KMS-11 (cell line): ENCODE measurements at regions not wholly inside any gene's neighbourhood (a gene's known extent, or its start where the extent isn't known, plus 50 kb on each side); places are given as distances from the start of the nearest gene placed in this dataset.

Experiments used
- H2AFZ ChIP-seq: fragments of 200-600 bp; sonication (generic); 2 replicates; pipeline ENCODE4 v1.6.1; 2016; ENCODE audit warnings: antibody characterized with exemption, mixed run types, low read depth
- H3K27ac ChIP-seq: fragments of 200-600 bp; sonication (generic); 2 replicates; pipeline ENCODE4 v1.6.1; 2016; ENCODE audit warnings: mild to moderate bottlenecking, mixed run types
- H3K27me3 ChIP-seq: fragments of 200-600 bp; sonication (generic); 2 replicates; pipeline ENCODE4 v1.6.1; 2017; ENCODE audit warnings: mild to moderate bottlenecking, low read depth, mixed run types, moderate library complexity; ENCODE audit not compliant: insufficient read depth
- H3K36me3 ChIP-seq: fragments of 200-600 bp; sonication (generic); 2 replicates; pipeline ENCODE4 v1.6.1; 2017; ENCODE audit warnings: mild to moderate bottlenecking, mixed run types; ENCODE audit not compliant: insufficient read depth
- H3K4me1 ChIP-seq: fragments of 200-600 bp; sonication (generic); 2 replicates; pipeline ENCODE4 v1.6.1; 2016; ENCODE audit warnings: mild to moderate bottlenecking, low read depth, mixed run types; ENCODE audit not compliant: poor library complexity, severe bottlenecking
- H3K4me2 ChIP-seq: fragments of 200-600 bp; sonication (generic); 2 replicates; pipeline ENCODE4 v1.7.0; 2016; ENCODE audit warnings: mild to moderate bottlenecking, mixed run types
- H3K4me3 ChIP-seq: fragments of 200-600 bp; sonication (generic); IDR thresholded peaks from 2 replicates; pipeline ENCODE4 v1.6.1; 2017; ENCODE audit warnings: low read depth, low read length, mixed read lengths; ENCODE audit not compliant: insufficient read depth
- H3K79me2 ChIP-seq: fragments of 200-600 bp; sonication (generic); 2 replicates; pipeline ENCODE4 v1.6.1; 2016; ENCODE audit warnings: low read depth, mixed run types; ENCODE audit not compliant: insufficient read depth
- H3K9ac ChIP-seq: fragments of 200-600 bp; sonication (generic); 2 replicates; pipeline ENCODE4 v1.6.1; 2016; ENCODE audit warnings: mild to moderate bottlenecking, mixed run types
- H4K20me1 ChIP-seq: fragments of 200-600 bp; sonication (generic); 2 replicates; pipeline ENCODE4 v1.6.1; 2016; ENCODE audit warnings: mild to moderate bottlenecking, mixed run types; ENCODE audit not compliant: insufficient read depth
- CTCF ChIP-seq: fragments of 200-600 bp; sonication (generic); conservative IDR thresholded peaks from 2 replicates; pipeline ENCODE4 v1.6.1; 2017; ENCODE audit warnings: low read depth, mild to moderate bottlenecking, antibody characterized with exemption, low read length, moderate library complexity, mixed read lengths

- no peak for TF ChIP-seq CTCF
- no peaks in the 10 kb centered on the region for H4K20me1 ChIP-seq
- H2AFZ ChIP-seq: no peak overlapping the region
- no peak overlapping the region for H3K4me2 ChIP-seq
- H3K36me3 ChIP-seq: no peaks in the 10 kb centered on the region
- no peak overlapping the region for H3K27ac ChIP-seq
- no peak overlapping the region for H3K4me3 ChIP-seq
- no peak overlapping the region for H3K9ac ChIP-seq
- H3K27me3 ChIP-seq: no peaks in the 10 kb centered on the region
- no peaks in the 10 kb centered on the region for H3K4me1 ChIP-seq
- no peaks in the 10 kb centered on the region for H3K79me2 ChIP-seq
Measured at GRCh38 chr6:139784222-139784769, 409.8 kb upstream of the CITED2 start.

- Histone ChIP-seq H4K20me1 (no peaks in the 10 kb centered on the region), H3K36me3 (no peaks in the 10 kb centered on the region), H3K79me2 (no peaks in the 10 kb centered on the region), H3K4me2 (no peak overlapping the region), H3K4me3 (no peak overlapping the region), H3K27ac (no peak overlapping the region), H3K27me3 (no peaks in the 10 kb centered on the region), H3K4me1 (no peaks in the 10 kb centered on the region), H2AFZ (no peak overlapping the region), H3K9ac (no peak overlapping the region)
- no peak for TF ChIP-seq CTCF
Measured at GRCh38 chr6:139779988-139780774, 405.7 kb upstream of the CITED2 start.

GRCh38 chr6:139778688-139779087, 404.2 kb upstream of the CITED2 start:
- no peak overlapping the region for H3K4me3 ChIP-seq

GRCh38 chr6:139778106-139778505, 403.7 kb upstream of the CITED2 start:
- Histone ChIP-seq H3K9ac (no peak overlapping the region), H4K20me1 (no peaks in the 10 kb centered on the region), H3K27ac (no peak overlapping the region), H3K4me1 (no peaks in the 10 kb centered on the region), H3K4me2 (no peak overlapping the region), H3K36me3 (no peaks in the 10 kb centered on the region), H2AFZ (no peak overlapping the region), H3K4me3 (no peak overlapping the region), H3K27me3 (no peaks in the 10 kb centered on the region), H3K79me2 (no peaks in the 10 kb centered on the region)
- TF ChIP-seq CTCF: no peak

More at GRCh38 chr6:139778688-139779087, 404.2 kb upstream of the CITED2 start:
- H3K4me1 ChIP-seq: no peaks in the 10 kb centered on the region
- H3K27me3 ChIP-seq: no peaks in the 10 kb centered on the region
- H3K27ac ChIP-seq: no peak overlapping the region
- H3K79me2 ChIP-seq: no peaks in the 10 kb centered on the region
- no peak overlapping the region for H3K4me2 ChIP-seq
- TF ChIP-seq CTCF: no peak
- no peaks in the 10 kb centered on the region for H4K20me1 ChIP-seq
- H3K36me3 ChIP-seq: no peaks in the 10 kb centered on the region
- H3K9ac ChIP-seq: no peak overlapping the region
- no peak overlapping the region for H2AFZ ChIP-seq
